ENCODE measurements at regions not wholly inside any gene's neighbourhood (a gene's known extent, or its start where the extent isn't known, plus 50 kb on each side); places are given as distances from the start of the nearest gene placed in this dataset.
"Not testable (repeated sequence)": the region's sequence is repeated elsewhere in the genome, so short reads cannot be mapped to it uniquely, and the experiment has no call there.

DNA sequence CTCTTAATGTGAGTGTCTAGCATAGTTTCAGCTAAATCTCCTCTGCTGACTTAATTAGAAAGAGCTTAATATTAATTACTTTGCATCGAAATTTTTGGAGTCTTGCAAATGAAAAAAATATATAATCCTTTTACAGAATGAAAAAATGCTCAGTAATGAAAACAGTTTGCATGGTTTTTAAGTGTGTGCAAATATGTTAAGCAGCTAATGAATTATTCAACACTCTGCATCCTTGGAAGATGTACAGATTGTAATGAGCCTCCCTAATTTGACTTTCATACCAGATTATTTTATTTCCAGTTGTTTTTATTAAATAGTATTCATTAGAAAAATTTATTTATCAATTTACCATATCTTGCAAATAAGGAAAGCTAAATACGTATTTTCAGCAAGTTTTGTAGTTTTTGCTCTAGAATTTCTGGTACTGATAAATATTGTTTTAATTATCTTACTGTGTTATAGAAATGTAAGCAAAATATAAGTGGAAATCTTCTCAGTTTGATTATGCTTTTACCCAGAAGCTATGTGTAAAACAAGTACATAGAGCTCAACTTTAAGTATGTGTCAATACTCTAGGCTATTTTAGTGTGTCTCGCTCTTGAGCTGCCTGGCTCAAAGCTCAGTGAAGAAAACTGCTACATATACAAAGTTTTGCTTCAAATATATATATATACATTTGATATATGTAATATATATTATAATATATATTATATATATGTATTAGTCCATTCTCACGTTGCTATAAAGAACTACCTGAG lies 714.9 kb upstream of the LUZP2 start:
- DNase-seq, result no peak

DNA sequence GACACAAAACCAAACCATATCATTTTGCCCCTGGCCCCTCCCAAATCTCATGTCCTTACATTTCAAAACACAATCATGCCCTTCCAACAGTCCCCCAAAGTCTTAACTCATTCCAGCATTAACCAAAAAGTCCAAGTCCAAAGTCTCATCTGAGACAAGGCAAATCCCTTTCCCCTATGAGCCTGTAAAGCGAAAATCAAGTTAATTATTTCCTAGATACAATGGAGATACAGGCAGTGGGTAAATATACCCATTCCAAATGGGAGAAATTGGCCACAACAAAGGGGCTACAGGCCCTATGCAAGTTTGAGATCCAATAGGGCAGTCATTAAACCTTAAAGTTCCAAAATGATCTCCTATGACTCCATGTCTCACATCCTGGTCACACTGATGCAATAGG lies 709.9 kb upstream of the LUZP2 start:
- not testable (repeated sequence) for DNase-seq

DNA sequence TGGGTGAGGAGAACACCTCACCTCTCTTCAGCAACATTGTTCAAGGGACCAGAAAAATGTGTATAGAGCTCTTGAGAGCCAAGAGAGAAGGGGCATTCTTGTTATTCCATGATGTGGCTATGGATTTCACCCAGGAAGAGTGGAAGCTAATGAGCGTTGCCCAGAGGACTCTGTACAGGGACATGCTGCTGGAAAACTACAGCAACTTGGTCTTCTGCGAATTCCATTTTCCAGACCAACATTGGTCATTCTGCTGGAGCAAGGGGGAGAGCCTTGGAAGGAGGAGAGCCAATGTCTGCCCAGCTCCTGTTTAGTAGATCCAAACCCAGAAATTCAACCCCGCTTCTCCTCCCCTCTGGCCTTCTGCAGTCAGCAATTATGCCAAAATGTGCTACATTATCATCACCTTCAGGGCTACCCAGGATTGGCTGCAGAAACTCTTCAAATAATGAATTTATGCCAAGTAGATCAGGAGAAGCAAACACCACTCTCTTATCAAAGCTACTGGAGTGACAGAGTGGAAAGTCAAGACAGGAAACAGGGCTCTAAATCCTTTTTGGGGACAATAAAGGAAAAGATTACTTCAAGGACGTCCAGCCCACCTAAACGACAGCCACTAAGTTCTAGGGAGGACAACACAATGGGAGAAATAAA lies 707.5 kb upstream of the LUZP2 start:
- DNase-seq, result no peak

DNA sequence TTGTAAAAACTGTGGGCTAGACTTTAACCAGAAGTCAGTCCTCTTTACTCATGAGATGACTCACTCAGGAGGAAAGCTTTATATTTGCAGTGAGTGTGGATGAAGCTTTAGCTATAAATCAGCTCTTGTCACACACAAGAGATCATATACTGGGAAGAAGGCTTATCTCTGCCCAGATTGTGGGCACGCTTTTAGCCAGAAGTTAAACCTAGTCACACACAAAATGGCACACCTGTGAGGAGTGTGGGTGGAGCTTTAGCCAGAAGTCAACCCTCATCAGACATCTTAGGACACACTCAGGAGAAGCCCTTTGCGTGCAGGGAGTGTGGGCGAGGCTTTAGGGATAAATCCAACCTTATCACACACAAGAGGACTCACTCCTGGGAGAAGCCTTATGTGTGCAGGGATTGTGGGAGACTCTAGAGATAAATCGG lies 706.9 kb upstream of the LUZP2 start:
- no peak for DNase-seq

DNA sequence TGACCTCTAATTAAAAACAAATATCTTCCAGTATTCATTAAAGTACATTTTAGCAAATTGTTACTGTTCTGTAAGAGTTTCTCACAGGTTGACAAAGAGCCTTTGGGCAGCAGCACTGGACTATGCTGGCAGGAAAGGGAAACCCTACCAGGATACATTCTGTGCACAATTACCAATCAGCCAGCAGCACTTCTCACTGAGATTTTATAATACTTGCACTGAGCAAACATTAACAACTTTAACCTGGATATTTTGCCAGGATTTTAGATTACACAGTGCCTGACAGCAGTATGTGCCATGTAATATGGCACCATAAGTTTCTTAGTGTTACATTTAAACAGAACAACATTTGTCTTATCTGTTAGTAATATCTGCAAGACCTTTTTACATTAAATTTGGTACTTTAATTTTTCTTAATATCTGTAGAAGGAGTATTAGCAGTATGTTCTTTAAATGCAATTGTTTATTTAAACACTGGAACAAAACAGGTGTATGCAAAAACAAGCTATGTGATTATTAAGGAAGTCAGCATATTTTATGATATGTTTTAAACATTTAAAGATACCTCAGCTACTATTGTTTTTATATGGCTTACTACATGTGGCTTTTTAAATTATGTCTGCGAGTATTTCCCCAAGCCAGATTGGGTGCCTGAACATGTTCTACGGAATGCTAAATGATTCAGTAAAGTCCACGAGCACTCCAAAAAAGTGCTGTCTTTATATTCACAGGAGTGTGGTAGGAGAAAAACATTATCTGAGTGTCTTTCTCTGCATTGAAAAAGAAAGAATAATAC lies 699.0 kb upstream of the LUZP2 start:
- DNase-seq, result no peak

DNA sequence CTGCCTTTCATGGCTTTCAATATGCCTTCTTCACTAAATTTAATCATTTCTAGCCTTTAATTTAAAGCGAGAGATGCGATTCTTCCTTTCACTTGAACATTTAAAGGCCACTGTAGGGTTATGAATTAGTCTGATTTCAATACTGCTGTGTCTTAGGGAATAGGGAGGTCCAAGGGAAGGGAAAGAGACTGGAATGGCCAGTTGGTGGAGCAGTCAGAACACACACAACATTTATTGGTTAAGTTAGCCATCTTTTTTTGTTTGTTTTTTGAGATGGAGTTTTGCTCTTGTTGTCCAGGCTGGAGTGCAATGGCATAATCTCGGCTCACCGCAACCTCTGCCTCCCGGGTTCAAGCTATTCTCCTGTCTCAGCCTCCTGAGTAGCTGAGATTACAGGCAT lies 662.5 kb upstream of the LUZP2 start:
- DNase-seq, result not testable (repeated sequence)

DNA sequence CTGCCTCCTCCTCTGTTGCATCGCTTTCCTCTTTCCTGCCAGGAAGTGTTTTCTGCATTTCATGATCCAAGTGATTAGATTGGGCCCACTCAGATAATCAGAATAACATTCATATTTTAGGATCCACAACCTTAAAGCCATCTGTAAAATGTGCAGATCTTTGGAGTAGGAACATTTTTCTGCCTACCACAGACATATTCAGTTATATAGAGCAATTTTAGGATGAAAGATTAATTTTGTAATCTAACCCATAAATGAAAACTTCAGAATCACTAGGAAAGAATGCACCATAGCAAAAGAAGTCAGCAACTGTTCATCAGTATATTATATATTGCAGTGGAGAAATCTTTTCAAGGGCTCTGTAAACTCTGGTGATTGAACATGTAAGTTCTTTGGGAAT lies 659.9 kb upstream of the LUZP2 start:
- no peak for DNase-seq

DNA sequence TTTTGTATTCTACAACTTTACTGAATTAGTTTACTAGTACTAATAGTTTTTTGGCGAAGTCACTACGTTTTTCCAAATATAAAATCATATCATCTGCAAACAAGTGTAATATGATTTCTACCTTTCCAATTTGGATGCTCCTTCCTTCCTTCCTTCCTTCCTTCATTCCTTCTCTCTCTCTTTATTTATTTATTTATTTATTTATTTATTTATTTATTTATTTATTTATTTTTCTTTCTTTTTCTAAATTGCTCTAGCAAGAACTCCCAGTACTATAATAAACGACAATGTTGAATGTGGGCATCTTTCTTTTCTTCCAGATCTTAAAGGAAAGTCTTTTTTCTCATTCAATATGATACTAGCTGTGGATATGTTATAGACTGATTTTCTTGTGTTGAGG lies 656.0 kb upstream of the LUZP2 start:
- no peak for DNase-seq

DNA sequence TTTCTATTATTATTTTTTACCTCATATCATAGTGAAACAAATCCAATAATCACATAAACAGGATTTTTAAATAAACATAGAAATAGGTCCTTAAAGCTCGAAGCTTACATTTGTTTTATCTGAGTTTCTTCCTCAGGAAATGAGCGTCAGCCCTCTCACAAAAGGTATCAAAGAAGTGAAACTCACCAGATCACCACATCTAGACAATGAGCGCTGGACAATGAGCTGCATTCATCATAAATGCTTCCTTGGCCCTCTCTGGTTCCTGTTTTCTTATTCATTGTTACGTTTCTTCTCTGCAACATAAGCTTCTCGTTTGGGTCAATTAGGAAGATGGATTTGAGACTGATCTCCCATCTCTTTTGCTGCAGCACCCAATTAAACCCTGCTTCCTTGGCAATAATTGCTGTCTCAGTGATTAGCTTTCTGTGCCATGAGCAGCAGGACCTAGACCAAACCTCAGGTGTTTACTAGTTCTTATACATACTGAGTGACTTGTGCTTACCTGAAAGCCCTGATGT lies 649.9 kb upstream of the LUZP2 start:
- no peak for DNase-seq

DNA sequence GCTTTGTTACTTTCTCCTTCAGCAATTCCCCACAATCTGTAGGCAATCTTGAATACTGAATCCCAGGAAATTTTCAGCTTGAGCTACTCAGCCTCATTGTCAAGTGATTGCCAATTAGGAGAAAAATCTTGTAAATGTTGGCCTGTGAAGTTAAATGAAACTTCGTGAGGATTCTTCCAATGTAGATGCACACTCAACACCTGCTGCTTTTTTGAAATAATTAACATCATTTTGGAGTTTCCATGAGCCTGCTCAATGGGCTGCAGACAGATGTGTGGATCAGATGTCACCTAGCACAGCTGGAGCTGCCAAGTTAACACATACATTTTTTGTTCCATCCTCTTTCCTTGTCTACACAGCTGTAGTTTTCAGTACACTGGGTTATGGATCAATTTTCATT lies 645.6 kb upstream of the LUZP2 start:
- DNase-seq, result no peak

DNA sequence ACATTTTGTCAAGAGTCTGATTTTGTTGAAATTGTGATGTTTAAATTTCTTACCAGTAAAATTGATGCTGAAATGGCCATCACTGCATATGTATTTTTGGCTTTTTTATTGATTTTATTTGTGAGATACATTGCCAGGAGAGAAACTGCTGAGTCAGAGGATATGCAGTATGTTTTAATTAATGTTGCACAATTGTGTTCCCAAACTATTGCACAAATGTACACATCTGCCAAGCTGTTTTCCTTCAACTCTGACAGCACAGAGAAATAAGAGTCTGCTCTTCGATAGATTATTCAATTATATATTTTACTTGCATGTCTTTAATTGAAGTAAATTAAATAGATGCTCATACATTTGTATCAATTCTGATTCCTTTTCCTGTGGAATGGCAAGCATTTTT lies 640.2 kb upstream of the LUZP2 start:
- no peak for DNase-seq

DNA sequence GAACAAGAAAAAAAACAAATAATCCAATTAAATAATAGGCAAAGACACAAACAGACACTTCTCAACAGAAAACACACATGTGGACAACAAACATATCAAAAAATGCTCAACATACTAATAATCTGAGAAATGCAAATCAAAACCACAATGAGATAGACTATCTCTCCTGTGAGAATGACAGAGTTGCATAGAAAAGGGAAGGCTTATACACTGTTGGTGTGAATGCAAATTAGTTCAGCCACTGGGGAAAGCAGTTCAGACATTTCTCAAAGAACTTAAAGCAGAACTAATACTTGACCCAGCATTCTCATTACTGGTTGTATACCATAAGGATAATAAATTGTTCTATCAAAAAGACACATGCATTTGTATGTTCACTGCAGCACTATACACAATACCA lies 637.8 kb upstream of the LUZP2 start:
- DNase-seq, result no peak

DNA sequence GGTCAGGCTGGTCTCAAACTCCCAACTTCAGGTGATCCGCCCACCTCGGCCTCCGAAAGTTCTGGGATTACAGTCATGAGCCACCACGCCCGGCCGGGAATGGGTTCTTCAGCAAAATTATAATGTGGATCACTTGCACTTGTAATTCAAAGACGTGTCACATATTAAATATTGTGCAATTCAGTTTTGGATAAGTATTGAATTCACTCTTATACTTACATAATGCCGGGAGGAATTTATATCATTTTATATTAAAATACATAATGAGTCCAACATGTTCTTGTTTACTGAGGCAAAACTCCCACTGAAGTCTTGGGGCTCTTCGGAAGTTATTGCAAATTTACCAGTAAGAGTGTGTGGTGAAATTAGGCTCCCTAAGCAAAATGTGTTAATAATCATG lies 635.2 kb upstream of the LUZP2 start:
- DNase-seq, result no peak

DNA sequence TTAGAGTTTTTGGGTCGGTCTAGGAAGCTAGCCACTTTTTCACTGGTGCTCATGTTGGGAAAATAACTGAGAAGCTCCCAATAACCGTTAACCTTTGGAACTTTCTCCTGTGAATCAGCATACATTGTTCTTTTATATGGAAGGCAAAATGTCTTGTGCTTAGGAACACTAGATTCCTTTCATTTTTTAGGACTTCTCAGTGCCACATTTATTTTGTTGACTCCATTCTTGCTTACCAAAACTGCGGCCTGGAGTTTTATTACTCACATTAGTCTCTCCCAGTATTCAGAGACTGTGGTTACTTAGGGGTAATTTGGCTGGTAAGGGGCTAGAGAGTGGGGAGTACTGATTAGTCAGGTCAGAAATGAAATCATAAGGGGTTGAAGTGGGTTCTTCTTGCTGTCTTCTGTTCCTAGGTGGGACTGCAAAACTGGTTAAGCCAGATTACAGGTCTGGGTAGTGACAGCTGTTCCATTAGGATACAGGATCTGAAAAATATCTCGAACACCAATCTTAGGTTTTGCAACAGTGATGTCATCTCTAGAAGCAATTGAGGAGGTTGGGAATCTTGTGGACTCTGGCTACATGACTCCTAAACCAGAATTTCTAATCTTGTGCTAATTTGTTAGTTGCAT lies 631.4 kb upstream of the LUZP2 start:
- DNase-seq, result no peak

DNA sequence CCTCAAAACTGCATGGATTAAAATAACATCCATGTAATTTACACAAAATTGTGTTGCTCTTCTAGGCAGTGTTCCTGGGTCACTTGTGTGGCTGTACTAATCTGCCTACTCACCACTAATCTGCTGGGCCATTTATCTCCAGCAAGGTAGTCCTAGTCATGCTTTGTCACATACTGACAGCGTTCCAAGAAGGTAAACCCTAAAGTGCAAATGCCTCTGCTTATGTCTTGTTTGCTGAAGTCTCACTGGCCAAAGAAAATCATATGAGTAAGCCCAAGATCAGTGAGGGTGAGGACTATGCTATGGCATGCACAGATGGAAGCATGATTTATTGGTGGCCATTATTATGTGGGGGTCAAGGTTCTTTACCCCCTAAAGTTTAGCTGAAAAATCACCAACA lies 630.2 kb upstream of the LUZP2 start:
- no peak for DNase-seq

DNA sequence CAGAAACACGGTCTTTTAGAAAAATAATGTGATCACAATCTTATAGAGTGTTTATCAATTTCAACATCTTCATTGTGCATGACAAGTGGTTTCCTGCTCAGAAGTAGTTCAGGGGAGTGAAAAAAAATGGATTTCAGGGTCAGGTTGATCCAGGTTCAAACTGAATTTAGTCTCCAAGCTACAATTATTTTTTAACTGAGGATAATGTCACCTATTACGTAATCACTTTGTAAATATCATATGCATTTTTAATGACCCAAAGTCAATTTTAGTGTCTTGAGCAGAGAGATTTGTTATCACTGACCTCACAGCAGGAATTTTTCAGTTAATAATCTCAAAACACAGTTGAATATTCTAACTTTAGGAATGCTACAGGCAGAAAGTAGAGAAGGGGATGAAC lies 627.2 kb upstream of the LUZP2 start:
- no peak for DNase-seq

DNA sequence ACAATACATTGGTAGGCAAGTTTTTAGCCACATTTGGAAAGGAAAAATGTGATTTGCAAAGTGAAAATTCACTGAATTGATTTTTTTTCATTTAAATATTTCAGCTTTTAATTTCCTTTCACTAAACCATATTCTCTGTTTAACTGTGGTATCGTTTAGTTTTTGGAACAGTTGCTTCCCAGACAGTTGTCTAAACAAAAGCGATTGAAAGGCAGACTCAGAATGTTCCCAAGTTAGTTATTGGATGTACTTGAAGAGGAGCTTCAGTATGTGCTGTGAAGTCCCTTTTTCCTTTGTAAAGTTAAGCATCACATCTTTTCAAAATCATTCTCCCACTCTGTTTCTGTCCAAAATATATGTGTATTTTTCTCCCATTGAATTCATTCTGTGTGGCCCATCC lies 623.4 kb upstream of the LUZP2 start:
- DNase-seq, result no peak

DNA sequence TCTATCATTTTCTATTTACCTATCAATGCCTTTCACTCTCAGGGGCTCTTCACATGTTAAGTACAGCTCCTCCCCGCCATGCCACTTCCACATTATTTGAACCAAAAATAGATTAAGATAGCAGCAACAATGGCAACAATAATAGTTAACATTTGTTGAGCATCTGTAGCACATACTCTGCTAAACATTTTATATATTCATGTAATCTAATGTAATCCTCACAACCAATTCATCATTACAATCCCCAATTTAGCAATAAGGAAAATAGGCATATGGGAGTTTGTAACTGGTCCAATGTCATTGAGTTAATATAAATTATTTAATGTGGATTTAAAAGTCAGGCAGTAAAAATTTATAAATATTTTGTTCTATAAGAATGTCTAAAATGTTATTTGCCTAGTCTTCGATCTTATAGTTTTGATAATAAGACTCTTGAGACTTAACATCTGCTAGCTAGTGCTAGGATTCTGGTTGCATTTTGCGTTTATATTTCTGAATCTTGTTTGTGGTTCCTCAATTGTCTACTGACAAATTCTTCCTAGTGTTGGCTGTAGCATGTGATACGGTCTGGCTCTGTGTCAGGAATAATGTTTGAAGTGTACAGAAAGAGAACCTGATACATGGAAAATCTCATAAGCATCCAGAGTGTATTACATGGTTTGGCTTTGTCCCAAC lies 621.5 kb upstream of the LUZP2 start:
- DNase-seq, result no peak

DNA sequence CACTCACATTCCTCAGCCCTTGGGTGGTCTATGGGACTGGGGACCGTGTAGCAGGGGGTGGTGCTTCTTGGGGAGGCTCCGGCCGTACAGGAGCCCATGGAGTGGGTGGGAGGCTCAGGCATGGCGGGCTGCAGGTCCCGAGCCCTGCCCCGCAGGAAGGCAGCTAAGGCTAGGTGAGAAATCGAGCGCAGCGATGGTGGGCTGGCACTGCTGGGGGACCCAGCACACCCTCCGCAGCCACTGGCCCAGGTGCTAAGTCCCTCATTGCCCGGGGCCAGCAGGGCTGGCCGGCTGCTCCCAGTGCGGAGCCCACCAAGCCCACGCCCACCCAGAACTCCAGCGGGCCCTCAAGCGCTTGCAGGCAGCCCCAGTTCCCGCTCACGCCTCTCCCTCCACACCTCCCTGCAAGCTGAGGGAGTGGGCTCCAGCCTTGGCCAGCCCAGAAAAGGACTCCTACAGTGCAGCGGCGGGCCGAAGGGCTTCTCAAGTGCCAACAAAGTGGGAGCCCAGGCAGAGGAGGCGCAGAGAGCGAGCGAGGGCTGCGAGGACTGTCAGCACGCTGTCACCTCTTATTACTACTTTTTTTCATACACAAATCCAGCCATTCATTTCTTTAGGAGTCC lies 613.3 kb upstream of the LUZP2 start:
- not testable (repeated sequence) for DNase-seq

DNA sequence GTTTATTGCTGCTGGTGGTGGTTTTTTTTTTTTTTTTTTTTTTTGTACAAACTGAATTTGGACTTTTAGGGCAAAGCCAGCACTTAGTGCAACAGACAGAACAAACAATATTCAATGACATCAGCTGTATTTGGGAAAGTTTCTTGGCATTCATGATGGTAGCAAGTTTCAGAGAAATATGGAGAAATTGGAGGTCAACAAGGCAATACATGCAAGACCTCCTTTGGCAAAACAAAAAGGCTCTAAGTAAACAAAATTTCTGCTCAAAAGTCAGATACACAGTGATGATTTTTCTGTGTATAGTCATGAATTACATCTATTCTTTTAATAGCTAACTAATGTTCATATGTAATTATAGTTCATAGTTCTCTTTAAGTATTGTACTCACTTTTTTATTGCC lies 612.5 kb upstream of the LUZP2 start:
- no peak for DNase-seq

DNA sequence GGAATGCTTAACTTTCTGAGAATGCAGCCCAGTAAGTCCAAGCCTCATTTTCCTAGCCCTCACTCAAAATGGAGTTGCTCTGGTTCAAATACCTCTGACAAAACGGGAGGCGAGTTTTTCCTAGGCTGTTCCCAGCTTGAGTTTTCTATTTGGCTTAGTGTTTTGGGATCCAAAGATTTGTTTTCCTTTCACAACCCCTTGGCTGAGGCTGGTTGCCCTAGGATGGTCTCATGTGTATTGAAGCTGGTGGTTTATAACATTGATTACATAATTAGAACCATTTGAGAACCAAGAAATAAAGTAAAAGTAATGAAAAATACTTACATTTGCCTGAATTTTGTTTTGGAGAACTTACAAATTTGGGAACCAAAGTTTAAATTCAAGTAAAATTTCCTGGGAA lies 611.1 kb upstream of the LUZP2 start:
- DNase-seq, result no peak

DNA sequence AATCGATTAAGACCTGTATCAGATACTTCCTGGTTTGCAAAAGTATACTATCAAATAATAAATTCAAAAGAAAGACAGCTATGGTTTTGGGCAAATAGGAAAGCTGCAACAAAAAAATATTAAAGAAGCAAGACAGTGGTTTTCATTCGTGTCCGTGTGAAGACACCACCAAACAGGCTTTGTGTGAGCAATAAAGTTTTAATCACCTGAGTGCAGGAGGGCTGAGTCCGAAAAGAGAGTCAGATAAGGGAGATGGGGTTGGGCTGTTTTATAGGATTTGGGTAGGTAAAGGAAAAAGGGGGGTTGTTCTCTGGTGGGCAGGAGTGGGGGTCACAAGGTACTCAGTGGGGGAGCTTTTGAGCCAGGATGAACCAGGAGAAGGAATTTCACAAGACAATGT lies 609.7 kb upstream of the LUZP2 start:
- DNase-seq, result not testable (repeated sequence)

All from activated CD4-positive, alpha-beta T cell treated with anti-CD3 and anti-CD28 coated beads, Interleukin-2, Interleukin-6, amounts not matched to agents 100 ng/mL and 50 ng/mL, durations not matched to agents 16 hours and 8 hours (primary cell).